GM19372 (cell line): ENCODE measurements at regions not wholly inside any gene's neighbourhood (a gene's known extent, or its start where the extent isn't known, plus 50 kb on each side); places are given as distances from the start of the nearest gene placed in this dataset.

Source experiments
- ATAC-seq: cut with Tn5 transposase; IDR thresholded peaks from one replicate; pipeline ENCODE4 v1.9.1; 2021; ENCODE audit warnings: mild to moderate bottlenecking, low read depth, moderate library complexity; ENCODE audit not compliant: unreplicated experiment

DNA sequence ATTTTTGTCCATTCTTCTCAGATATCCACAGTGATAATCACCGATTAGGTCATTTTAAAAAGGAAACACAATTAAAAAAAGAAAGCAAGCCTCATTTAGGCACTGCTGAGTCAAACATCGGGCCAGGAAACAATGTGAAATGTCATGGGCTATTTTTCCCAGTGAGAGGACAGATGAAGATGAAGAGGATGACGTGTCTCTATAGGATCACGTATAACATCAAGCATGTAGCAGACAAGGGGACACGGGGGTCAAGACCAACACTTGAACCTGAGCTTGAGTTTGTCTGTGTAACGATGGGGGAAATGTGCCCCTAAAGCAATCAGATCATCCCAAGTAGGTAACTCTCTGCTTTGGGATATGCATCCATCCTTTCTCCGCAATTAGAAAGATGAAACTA is 553.2 kb downstream of the CD83 start:
- no peak for ATAC-seq

DNA sequence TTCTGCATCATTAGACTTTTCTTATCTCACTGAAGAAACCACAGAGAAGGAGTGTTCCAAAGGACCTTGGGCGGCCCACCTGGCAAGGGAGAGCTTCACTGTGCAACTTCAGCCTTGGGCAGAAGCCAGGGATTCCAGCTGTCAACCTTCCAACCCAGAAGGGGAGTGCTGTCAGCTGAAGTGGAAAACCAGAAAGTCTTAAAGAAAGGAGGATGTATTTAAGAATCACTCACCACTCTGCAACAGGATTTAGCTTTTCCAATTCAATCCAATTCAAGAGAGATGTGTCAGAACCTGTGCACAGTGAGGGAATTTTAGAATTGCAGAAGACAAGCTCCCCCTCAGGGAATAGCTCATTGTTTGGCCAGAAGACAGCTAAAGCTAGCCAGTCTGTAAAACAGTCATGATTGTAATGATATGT is 553.7 kb downstream of the CD83 start:
- no peak for ATAC-seq

DNA sequence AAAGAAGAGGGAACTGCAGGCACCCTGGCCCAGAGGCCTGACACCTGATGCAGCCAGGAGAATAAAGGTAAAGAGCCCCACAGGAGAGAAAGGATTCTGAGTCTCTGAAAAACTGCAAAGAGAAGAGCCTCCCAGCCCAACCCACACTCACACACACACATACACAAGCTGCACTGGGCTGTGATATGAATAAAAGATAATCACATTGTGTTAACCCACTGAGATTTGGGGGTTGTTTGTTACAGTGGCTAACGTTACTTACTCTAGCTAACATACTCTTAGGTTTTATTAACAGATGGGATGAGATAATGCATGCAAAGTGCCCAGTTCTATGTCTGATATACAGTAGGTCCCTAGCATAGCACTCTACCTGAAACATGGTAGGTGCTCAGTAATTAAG is 554.4 kb downstream of the CD83 start:
- no peak for ATAC-seq

DNA sequence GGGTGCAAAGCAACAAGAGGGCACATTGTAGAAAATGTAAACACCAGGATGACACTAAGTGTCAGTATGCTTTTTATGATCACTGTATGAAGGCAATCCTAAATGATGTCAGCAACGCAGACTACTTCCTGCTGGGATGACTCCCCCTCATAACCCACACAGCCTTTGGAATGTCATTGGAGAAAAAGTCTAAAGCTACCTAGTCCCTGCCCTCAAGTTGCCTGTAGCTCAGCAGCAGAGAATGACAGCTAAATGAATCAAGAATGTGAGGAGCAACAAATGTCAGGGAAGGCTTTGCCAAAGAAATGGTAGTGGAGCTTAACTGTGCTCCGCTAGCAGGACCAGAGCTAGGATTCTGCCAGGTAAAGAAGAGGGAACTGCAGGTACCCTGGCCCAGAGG is 555.6 kb downstream of the CD83 start:
- ATAC-seq, result no peak

DNA sequence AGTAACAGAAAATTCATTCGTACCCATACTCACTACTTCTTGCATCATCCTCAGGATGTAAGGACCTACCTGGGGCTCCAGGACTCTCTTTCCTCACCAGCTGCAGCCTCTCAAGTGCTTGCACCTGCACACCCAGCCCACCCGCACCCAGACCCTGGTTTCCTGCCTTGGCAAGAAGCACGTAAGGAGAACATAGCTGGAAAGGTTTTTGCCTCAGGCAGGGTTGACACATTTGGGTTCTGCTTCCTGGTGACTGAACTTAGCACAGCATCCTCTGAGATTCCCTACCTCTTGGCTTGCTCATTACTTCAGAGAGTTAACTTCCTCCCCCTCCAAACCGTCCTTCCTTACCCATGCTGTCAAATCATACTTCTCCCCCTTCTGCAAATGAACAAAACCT is 556.9 kb downstream of the CD83 start:
- ATAC-seq, result no peak

DNA sequence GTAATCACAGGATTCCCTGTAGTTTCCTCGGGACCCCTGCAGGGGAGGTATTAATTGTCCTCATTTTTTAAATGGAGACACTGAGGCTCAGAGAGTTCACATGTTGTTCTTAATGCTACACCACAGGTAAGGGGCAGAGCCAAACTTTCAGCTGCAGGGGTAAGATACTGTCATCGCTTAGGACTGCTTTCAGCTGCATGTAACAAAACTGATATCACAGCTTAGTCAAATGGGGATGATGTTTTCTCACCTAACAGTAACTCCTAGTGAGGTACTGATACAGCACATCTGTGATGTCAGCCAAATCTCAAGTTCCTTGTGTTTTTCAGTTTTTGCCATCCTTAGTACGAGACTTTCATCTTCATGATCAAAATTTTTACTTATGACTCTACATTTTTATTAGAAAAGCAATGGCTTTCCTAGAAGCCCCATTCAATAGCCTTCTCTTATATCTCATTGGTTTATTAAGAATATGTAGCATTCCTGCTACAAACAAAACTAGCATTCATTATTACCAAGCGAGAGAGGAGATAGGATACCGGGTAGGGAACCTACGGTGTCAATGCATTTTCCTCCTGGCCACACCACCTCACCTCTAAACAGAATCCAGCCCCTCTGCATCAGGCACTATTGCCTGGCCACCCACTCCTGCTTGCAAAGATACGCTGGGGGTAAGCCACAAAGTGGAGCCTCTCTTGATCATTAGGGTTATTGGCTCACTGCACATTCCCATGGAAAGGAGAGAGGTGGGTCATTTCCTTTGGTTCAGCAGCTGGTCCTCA is 557.5 kb downstream of the CD83 start:
- no peak for ATAC-seq

DNA sequence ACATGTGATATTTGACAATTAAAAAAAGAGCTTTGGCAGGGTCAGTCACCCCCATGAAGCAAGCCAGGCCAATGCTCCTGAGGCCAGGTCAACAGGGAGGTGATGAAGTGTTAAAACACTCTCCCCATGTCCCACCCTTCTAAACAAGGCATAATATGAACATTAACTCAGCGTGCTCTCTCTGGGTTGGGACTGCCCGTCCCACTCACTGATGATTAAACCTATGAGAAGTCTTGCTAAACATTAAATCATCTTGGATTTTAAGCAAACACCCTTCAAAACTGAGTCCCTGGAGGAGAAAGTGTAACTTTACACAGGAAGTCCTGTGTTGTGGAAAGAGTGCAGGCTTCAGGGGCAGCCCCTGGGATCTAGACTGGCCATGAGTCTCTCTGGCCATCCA is 558.5 kb downstream of the CD83 start:
- ATAC-seq, result no peak

DNA sequence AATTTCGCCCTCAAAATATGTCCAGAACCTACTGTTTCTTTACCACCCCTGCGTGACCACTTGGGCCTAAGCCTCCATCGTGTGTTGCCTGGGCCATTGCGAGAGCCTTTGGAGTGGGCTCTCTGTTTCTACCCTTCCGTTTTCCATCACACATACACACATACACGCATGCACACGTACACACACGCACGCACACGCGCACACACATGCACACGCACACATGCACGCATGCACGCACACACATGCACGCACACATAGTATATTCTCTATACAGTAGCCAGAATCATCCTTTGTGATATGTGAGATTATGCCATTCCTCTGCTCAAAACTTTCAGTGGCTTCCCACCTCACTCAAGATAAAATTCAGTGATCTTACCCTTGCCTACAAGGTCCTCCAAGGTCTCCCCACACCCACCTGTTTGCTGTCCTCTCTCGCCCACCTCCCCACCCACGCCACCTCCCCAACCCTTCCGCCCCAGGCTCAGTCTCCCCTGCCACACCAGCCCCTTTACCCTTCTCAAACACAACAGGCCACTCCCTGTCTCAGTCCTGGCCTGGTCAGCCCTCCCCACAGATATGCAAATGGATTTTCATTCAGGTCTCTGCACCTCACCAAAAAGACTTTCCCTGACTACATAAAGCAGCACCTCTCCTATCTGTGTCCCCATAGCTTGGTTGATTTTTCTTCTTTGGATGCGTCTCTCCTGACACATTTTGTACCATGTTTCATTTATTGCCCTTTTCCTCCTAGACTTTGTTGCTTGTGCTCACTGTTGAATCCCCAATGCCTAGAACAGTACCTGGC is 559.6 kb downstream of the CD83 start:
- no peak for ATAC-seq

DNA sequence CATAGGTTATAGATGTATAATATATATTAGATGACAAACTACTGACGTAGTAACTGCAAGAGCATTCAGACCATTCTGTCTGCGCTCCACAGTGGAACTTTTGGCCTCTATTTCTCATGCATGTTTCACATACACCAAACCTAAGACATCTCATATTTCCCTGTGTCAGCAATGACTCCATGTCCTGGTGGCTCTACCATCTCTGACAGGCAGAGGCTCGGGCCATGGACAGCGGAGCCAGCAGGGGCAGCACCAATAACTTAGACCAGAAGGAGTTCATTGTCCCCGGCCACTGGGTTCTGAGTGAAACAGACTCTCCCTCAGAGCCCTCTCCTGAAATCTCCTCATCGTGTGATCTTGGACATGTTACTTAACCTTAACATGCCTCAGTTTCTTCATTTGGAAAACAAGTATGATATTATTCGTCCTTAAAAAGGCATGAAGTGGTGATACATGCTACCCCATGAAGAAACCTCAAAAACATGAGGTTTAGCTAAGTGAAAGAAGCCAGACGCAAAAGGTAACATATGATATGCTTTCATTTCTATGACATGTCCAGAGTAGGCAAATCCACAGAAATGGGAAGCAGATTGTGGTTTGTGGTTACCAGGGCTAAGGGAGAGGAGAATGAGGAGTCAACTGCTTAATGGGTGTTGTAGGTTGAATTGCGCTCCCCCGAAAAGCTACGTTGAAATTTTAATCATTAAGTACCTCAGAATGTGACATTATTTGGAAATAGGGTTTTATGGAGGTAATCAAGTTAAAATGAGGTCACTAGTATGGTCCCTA is 564.0 kb upstream of the JARID2 start:
- no peak for ATAC-seq

DNA sequence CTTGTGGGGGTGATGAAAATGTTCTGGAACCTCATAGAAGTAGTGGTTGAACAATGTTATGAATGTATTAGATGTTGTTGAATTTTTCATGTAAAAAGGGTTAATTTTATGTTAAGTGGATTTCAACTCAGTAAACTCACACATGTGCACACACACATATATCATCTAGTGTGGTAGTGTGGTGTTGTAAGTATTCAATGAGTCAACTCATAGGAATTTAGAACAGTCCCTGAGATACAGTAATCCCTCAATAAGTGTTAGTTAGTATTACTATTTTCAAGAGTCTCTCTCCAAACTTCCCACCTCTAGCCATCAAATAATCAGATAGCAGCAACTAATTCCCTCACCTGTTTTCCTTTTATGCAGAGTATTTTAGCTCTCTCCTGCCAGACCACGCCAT is 563.1 kb upstream of the JARID2 start:
- no peak for ATAC-seq

DNA sequence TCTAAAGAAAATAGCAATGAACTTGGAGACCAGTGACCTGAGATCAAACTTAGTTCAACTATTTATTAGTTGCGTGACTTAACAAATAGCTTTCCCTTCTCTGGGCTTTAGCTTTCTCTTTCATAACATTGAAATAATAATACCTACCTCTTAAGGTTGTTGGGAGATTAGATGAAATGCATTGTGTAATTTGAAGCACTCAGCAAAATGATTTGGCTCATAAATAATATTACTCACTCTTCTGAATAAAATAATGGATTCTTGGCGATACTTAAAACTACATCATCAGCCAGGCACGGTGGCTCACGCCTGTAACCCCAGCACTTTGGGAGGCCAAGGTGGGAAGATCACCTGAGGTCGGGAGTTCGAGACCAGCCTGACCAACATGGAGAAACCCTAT is 556.2 kb upstream of the JARID2 start:
- no peak for ATAC-seq

DNA sequence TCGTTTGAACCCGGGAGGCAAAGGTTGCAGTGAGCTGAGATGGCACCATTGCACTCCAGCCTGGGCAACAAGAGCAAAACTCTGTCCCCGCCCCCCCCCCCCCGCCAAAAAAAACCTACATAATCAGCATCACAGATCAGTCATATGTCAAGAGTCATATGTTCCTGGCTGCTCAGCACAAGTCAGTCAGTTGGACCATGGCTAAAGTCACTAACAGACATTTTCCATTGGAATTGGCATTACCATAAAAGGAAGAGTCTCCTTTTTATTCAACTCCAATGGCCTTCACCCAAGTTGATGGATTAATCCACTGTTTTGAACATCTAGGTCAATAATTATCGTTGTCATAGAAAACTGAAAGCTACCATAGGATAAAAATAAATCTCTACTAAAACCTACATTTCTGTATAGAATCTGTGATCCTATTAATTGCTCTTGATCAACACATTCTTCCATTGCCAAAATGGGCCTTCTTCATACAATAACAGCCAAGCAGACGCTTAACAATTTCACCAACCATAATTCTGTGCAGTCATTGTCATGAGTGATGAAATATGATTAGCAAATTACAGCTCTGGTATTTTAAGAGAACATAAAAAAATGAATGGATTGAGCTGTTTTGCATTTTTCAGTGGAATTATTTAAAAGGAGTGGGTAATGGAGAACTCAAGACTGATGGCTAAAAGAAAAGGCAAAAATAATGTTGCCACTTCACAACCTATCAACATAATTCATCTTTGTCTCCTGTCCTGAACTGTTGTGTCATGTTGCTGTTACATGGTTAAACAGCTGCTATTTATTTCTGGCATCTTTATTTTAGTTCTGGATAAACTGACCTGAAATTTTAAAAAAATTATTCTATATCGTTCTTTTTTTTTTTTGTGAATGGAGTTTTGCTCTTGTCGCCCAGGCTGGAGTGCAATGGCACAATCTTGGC is 555.5 kb upstream of the JARID2 start:
- ATAC-seq, result no peak

DNA sequence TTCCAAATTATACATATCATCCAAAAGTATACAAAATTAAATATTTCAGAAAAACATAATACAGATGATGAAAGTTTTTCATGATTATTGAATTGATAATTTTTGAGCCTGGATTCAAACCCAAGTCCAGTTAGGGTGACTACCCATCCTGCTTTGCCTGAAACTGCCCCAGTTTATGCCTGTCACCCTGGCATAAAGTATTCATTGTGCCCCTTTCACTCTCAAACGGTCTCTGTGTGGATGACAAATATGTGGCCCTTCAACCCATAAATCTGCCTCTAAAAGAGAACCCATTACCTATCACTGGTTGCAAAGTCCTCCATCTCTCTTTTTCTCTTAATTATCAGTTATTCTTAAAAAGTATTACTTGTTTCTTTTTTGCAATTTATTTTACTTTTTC is 553.7 kb upstream of the JARID2 start:
- ATAC-seq, result no peak

DNA sequence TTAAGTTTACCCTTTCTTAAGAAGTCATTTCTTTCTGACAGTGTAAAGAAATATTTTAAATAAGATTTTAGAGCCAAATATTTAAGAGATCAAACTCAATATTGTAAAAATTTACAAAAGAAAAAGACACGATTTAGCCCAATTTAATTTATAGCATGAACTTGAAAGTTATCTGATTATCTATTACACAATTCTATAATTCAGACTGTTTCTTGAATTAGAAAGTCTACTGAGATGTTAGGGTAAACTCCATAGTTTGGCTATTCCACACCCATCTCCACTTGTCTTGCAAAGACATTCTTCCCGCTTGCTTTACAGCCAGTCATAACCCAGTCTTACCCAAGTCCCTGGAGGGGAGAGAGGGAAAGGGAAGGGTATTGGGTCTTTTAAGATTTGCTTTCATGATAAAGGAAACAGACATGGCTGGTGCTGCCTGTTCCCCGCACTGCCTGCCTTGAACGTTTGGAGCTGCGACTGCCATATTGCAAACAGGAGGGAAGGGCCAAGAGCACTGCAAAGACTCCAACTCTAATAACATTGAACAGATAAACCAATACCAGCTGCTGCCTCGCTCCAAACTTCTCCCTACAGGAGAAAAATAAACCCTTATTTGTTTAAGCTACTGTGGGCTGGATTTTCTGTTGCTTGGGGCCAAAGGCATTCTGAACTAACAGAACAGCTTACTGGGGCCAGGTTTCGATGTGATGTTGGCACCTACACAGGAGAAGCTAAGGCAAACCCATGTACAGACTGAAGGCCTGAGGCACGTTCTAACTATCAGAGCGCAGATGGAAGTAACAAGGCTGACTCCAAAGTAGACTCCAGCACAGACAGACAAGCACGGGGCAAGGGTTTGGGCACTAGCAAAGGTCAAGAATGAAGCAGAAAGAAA is 552.3 kb upstream of the JARID2 start:
- ATAC-seq, result no peak

DNA sequence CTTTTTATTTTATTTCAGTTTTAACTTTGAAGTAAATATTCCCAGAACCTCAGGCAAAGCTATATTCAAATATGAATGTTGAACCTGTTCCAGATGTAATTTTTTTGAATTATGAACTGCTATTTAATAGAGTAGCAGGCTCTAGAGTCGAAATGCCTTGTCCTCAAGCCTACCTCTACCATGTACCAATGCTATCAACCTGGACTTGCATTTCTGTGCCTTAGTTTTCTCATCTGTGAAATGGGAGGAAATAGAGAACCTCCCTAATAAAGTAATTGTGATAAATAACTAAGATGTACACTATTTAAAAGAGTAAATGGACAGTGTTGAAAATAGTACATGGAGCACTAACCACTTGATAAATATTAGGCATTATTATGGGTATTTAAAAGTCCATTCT is 551.6 kb upstream of the JARID2 start:
- ATAC-seq, result no peak

DNA sequence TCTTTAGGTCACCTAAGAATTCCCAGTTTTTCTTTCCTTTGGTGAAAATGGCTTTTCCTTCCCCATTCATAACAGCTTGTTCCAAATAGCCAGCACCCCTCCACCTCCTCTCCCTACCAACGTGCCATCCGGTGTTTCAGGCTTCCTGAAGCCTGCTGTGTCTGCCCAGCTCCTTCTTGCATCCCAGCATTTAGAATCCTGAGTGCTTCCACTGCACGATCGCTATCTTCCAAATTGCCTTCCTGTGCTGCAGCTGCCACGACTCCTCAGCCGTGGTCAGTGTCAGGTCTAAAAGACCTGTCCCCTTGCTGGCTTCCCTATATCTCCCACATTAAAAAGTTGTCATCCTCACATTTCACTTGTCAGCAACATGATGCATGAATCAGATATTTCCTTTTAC is 550.3 kb upstream of the JARID2 start:
- ATAC-seq, result no peak

DNA sequence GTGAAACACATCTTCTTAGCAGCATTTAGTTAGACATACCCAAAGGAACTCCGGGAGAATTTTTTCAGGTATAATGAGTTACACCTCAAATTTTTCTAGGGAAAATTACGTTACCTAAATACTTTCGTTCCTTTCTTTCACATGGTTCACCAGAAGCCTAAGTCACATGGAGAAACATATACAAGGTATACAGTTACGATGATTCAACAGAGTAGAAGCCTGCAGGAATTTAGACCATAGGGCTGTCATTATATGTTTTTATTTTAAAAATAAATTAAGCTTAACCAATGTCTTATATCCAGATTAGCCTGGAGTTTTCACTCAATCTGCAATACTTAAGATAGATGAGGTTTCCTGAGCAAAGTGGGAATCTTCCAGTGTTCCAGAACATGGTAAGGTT is 549.5 kb upstream of the JARID2 start:
- ATAC-seq, result no peak

DNA sequence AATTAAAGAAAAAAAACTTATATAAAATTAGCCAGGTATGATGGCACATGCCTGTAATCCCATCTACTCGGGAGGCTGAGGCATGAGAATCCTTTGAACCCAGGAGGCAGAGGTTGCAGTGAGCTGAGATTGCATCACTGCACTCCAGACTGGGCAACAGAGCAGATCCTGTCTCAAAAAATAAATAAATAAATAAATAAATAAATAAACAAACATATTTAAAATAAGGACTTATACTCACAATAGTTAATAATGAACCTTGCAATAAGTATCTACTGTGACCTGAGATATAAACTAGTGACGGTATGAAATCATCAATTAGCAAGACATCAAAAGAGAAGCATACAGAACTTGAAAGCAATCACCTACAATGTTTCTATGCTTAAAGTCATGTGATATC is 548.4 kb upstream of the JARID2 start:
- ATAC-seq, result no peak
